NCI-H460 (cell line): ENCODE measurements at regions not wholly inside any gene's neighbourhood (a gene's known extent, or its start where the extent isn't known, plus 50 kb on each side); places are given as distances from the start of the nearest gene placed in this dataset.
"Not testable (repeated sequence)": the region's sequence is repeated elsewhere in the genome, so short reads cannot be mapped to it uniquely, and the experiment has no call there.

Source experiments
- DNase-seq: peaks from one replicate; pipeline ENCODE4 v3.0.0-alpha.2; 2016; ENCODE audit warnings: low read depth; ENCODE audit errors: extremely low read depth

GRCh38 chr9:30250872-30251271, 2133.6 kb upstream of the ACO1 start:
- no peak for DNase-seq

- no peak for DNase-seq
Measured at GRCh38 chr9:30258094-30258493, 2126.3 kb upstream of the ACO1 start.

DNA sequence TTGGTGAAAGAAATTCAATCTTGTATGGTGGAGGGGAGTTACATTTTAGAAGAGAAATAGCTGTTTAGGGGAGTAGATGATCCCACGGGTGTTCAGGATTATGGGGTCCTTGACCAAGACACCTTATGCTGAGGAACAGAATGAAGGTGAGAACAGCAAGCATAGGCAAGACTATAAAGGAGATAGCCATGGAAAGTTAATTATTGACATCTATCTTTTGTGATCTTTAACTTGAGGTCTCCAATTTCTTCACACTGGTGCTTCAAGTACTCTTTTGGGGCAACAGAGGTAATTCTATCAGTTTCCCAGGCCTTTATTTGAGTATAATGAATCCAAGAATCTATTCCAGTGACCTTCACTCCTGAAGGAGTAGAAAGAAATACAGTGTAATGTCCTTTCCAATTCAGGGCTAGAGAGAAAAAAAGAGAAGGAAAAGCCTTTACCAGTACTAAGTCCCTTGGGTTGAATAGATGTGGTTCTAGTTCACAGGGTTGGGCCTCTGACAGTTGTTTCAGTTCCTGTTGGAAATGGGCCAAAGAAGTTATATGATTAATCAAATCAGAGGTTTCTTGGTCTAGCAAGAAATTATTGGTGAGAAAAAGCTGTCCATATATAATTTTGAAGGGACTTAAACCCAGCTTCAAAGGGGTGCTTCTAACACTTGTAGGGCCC, 2104.1 kb upstream of the ACO1 start:
- no peak for DNase-seq

DNA sequence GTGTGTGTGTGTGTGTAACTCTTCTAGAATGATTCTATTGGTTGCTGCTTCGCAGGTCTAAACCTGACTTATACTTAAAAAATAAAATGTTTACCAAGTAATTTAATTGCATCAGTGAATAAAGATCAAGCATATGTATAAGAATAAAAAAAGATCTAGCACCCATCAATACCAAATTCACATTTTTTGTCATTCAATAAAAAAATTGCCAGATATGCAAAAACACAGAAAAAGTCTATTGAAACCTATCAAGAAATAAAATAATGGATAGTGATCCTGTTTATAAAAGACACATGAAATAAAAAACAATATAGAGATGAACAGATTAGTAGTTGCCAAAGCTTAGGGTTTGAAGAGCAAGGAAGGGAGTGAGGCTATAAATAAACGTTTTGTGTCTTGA, 2095.0 kb upstream of the ACO1 start:
- no peak for DNase-seq

- DNase-seq, result not testable (repeated sequence)
Measured at GRCh38 chr9:30292026-30292425, 2092.4 kb upstream of the ACO1 start.

- DNase-seq, result no peak
Measured at GRCh38 chr9:30293231-30293630, 2091.2 kb upstream of the ACO1 start.

DNA sequence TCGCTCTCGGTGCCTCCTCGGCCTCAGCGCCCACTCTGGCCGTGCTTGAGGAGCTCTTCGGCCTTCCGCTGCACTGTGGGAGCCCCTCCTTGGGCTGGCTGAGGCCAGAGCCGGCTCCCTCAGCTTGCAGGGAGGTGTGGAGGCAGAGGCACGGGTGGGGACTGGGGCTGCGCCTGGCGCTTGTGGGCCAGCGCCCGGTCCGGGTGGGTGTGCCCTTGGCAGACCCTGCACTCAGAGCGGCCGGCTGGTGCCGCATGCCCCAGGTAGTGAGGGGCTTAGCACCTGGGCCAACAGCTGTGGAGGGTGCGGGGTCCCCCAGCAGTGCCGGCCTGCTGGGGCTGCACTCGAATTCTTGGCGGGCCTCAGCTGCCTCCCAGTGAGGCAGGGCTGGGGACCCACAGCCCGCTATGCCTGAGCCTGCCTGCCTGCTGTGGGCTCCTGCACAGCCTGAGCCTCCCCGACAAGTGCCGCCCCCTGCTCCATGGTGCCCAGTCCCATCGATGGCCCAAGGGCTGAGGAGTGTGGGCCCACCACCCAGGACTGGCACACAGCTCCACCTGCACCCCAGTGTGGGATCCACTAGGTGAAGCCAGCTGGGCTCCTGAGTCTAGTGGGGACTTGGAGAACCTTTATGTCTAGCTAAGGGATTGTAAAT, 2085.2 kb upstream of the ACO1 start:
- no peak for DNase-seq

DNA sequence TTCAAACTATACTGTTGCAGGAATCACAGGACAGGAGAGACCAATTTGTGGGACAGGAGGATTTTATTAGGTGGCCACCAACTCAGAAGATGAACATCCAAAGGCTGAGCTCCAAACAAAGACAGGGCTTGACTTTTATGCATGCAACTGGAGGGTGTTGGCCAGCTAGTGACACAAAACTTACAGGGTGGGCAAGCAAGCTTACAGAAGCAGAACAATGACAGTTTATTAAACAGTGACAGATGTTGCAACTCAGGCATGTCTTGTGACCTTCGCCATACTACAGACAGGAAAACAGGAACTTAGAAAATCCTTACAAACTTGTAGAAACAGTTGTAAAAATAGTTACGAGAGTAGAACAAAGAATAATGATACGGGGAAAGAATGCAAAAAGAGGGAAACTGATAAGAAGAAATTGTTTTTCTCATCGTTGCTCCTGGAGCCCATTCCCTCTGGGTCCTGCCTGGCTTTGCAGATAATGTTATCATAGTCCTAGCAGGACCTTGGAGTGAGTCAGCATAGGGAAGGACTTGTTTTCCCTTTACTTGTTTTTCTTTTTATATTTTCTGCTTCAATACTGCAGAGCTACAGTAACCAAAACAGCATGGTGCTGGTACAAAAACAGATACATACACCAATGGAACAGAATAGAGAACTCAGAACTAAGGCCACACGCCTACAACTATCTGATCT, 2083.0 kb upstream of the ACO1 start:
- DNase-seq, result no peak

DNA sequence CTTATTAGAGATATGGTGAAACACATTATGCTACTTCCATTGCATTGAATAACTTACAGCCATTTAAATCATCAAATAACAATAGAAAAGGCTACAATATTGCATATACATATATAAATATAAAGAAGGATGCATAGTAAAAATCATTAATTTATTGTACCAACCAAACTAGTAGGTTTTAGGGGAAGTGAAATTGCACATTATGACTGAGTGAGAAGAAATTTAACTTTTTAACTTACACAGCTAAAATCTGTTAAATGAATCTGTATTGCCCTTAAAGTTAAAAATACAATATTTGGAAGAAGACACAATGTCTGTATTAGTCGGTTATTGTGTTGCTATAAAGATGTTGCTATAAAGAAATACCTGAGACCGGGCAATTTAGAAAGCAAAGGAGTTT, 2073.7 kb upstream of the ACO1 start:
- no peak for DNase-seq

DNA sequence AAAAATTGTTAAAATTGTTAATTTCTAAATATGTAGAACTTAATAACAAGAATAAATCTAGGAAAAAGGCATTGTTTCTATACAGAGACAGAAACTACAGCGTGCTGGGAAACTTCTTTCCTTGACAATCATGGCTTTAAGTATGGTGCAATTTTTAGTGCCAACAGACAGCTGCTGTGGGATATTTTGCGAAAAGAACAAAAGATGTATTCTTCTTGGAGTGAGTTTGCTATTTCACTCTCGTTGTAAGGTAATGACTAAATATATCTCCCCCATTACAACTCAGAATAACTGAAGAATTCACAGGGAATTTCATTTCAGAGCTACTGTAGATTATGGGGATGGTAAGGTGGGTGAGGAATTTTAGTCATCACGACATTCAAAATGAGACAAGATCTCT, 2055.0 kb upstream of the ACO1 start:
- no peak for DNase-seq

- no peak for DNase-seq
Measured at GRCh38 chr9:30348904-30349303, 2035.5 kb upstream of the ACO1 start.

DNA sequence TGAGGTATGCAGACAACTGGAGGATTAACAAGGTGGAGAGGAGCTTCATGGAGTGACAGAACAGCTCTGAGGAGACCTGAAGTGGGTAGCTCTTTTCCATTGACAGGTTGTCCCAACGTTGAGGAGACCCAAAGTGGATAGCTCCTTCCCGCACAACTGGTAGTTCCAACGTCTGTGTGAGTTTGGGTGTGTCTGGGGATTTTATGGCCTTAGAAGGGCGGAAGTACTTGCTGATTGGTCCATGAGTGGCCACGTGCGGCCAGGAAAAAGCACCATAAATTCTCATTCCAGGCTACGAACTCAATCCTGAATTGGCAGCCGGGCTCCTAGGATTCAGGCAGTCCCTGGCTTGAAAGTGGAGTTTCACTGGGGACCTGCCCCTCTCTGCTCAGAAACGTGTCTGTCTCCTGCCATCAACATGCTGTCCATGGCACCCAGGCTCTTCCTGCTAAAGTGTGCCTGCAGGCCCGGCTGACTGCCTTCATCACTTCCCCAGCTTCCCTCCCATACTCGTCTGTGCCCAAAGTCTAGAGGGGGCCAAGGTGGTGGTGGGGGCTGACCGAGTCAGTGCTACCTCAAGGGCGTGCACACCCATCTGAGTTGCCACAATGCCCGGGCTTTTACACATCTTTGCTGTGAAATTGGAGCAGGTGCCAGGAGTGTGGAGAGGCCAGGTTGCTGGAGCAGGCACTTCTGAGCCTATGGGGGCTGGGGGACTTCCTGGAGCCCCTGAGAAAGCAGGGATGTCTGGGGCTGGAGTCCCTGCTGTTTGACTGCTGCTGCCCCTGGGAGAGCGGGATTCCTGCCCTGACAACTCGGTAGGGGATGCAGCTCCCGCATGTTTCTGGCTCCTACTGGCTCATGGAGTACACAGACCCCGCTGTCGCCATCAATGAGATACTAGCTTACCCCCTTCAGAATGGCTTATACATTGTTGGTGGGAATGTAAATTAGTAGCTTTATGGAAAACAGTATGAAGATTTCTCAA, 2034.6 kb upstream of the ACO1 start:
- no peak for DNase-seq

DNA sequence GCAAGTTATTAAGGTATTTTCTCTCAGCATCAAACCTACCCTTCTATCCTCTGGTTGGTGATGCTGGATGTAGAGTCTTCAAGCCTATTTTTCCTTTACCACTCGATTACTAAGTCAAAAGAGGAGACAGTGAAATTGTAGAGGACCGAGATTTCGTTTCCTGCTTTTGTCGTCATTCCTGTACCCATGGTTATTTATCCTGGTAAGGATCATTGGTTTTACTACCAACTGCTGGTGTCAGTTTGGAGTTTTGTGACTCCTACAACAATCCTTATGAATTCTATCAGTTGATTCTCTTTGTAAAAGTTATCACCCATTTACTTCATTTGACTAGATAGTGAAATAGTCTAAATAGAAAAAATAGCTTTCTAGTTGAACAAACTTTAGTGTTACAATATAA, 2028.2 kb upstream of the ACO1 start:
- no peak for DNase-seq

DNA sequence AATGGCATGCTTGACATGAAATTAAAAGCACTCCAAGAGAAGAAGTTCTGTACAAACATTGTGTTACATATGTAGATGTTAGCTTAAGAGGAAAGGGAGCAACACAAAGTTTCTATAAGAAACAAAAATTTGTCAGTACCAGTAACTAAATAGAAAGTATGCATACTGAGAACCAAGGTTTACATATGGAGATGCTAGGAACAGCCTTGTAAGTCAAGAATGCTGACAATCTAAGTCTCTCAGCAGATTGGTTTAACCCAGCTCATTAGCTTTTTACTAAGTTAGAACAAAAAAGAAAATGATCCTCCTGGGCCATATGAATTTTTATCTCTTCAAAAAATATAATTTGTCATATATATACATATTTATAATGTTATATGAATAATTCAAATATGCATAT, 2022.1 kb upstream of the ACO1 start:
- DNase-seq, result no peak

GRCh38 chr9:30366140-30366539, 2018.3 kb upstream of the ACO1 start:
- not testable (repeated sequence) for DNase-seq

GRCh38 chr9:30382271-30382670, 2002.2 kb upstream of the ACO1 start:
- no peak for DNase-seq

GRCh38 chr9:30410273-30410672, 1974.2 kb upstream of the ACO1 start:
- DNase-seq, result no peak

DNA sequence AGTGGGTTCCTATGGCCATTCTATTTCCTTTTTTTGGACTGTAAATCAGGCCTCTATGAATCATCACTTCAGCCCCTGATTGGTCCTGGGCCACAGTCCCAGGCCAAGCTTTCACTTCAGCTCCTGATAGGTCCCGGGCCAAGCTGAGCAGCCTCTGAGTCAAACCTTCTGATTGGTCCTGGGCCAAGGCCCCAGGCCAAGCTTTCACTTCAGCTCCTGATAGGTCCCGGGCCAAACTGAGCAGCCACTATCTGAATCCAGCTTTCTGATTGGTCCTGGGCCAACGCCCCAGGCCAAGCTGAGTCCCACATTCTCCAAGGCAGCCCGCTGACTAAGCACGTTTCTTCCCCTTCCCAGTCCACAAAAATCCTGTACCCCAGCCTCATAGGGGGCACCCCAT, 1972.9 kb upstream of the ACO1 start:
- no peak for DNase-seq

DNA sequence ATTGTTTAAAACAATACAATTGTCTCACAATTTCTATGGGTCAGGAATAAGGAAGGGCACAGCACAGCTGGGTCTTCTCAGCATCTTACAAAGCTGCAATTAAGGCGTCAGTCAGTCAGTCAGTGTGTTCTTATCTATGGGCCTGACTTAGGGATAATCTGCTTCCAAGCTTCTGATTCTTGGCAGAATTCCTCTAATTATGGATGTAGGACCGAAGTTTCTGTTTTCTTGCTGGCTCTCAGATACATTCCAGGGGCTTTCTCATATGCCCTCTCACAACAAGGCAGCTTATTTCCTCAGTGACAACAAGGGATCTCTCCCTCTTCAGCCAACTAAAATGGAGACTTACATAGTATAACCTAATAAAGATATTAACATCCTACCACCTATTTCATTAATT, 1925.3 kb upstream of the ACO1 start:
- no peak for DNase-seq

GRCh38 chr9:30476826-30477225, 1907.6 kb upstream of the ACO1 start:
- DNase-seq, result no peak

DNA sequence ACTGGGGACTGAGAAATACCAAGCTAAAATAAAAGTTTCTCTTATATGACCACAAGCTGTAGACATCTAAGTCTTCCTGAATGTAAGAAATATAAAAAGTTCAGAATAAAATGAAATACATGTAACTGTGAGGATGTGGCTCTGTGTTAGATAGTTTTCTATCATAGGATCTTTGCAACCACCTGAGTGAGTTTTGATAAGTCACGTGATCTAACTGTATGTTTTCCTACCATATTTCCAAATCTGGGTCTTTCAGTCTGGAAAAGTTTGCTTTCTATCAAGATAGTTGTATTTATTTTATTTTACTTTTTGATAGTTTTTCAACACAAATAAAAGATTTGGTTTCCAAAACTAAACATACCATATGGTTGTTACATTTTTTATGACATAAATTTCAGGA, 1905.8 kb upstream of the ACO1 start:
- no peak for DNase-seq
